ENCODE measurements at regions not wholly inside any gene's neighbourhood (a gene's known extent, or its start where the extent isn't known, plus 50 kb on each side); places are given as distances from the start of the nearest gene placed in this dataset.

DNA sequence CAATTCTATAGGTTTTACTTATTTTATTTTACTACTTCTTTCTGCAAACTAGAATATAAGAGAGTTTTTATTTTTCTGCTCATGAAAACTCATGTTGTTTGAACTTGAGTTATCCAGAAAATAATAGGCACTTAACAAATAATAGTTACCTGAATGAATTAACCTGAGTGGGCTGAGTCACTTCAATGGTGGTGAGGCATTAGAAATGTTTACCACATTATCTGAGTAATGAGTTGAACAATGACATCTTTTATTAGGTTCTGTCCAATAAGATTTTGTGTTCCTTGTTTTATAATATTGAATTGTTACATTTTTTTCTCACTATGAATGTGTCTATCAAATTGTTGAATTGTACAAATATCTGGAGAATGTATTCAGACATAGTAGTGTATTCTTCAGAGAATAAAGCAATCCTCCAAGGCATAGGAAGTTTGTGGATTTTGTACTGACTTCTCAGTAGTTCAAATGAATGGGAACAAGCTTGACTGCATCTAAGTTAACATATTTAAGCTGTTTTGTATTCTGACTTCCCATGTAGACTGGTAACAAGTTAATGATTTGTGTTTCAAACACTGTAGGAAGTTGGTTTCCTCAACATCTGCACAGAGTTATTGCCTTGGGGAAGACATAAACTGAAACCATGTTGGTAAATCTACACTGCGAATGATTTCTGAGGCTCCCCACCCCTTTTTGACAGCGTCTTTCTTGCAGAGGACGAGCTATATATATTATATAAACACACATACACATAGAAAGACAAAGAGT is 1808.9 kb upstream of the TENM3 start:
- WGBS (ENCODE audit: low lambda C conversion rate): 0% methylated on average over 3 of the region's 3 CpGs
- BruUV-seq (replicated peaks): no TSS peak
- H3K27me3 ChIP-seq (ENCODE audit: control insufficient read depth in 1 of 2, insufficient read depth in 2 of 2, low read length in 2 of 2): 0 out of 5 replicates have a peak, but pooled peaks cover 0 to 3% of the 10 kb centered on the region in 2 experiments
- in situ Hi-C loops (cut with HindIII; ENCODE audit: extremely low pct_ligation_motif_present, low pct_unique_long_range_greater_than_20kb) (no loop called here), intact Hi-C loops (cut with micrococcal nuclease; ENCODE audit: unreplicated experiment) (no loop called here)
- ATAC-seq: no peak
- no peak overlapping the region for H3K27ac ChIP-seq (ENCODE audit: extremely low read length, insufficient read depth, low read length)
- H3K9me3 ChIP-seq (ENCODE audit: low read length): no peaks in the 10 kb centered on the region
- POLR2A ChIA-PET: no interaction called here
- TF ChIP-seq, protein P1, sequence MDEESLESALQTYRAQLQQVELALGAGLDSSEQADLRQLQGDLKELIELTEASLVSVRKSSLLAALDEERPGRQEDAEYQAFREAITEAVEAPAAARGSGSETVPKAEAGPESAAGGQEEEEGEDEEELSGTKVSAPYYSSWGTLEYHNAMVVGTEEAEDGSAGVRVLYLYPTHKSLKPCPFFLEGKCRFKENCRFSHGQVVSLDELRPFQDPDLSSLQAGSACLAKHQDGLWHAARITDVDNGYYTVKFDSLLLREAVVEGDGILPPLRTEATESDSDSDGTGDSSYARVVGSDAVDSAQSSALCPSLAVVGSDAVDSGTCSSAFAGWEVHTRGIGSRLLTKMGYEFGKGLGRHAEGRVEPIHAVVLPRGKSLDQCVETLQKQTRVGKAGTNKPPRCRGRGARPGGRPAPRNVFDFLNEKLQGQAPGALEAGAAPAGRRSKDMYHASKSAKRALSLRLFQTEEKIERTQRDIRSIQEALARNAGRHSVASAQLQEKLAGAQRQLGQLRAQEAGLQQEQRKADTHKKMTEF (CRISPR knock-in tag; IDR thresholded peaks at IDR 0.05): no peak
- TF ChIP-seq KAT2B (IDR thresholded peaks at IDR 0.05; ENCODE audit: borderline replicate concordance, low read depth, low read length) (no peak), XBP1 (CRISPR knock-in tag; IDR thresholded peaks at IDR 0.05) (no peak), MED13 (CRISPR knock-in tag; IDR thresholded peaks at IDR 0.05) (no peak), ZNF274 (CRISPR knock-in tag; IDR thresholded peaks at IDR 0.05) (no peak), TP53 (CRISPR knock-in tag; conservative IDR thresholded peaks at IDR 0.05) (no peak), ZNF780A (CRISPR knock-in tag; IDR thresholded peaks at IDR 0.05) (no peak), ZNF121 (CRISPR knock-in tag; IDR thresholded peaks at IDR 0.05) (no peak)
- TF ChIP-seq, protein P2, sequence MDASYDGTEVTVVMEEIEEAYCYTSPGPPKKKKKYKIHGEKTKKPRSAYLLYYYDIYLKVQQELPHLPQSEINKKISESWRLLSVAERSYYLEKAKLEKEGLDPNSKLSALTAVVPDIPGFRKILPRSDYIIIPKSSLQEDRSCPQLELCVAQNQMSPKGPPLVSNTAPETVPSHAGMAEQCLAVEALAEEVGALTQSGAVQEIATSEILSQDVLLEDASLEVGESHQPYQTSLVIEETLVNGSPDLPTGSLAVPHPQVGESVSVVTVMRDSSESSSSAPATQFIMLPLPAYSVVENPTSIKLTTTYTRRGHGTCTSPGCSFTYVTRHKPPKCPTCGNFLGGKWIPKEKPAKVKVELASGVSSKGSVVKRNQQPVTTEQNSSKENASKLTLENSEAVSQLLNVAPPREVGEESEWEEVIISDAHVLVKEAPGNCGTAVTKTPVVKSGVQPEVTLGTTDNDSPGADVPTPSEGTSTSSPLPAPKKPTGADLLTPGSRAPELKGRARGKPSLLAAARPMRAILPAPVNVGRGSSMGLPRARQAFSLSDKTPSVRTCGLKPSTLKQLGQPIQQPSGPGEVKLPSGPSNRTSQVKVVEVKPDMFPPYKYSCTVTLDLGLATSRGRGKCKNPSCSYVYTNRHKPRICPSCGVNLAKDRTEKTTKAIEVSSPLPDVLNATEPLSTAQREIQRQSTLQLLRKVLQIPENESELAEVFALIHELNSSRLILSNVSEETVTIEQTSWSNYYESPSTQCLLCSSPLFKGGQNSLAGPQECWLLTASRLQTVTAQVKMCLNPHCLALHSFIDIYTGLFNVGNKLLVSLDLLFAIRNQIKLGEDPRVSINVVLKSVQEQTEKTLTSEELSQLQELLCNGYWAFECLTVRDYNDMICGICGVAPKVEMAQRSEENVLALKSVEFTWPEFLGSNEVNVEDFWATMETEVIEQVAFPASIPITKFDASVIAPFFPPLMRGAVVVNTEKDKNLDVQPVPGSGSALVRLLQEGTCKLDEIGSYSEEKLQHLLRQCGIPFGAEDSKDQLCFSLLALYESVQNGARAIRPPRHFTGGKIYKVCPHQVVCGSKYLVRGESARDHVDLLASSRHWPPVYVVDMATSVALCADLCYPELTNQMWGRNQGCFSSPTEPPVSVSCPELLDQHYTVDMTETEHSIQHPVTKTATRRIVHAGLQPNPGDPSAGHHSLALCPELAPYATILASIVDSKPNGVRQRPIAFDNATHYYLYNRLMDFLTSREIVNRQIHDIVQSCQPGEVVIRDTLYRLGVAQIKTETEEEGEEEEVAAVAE (CRISPR knock-in tag; IDR thresholded peaks at IDR 0.05; ENCODE audit: borderline replicate concordance): no peak
- TF ChIP-seq, protein P3, sequence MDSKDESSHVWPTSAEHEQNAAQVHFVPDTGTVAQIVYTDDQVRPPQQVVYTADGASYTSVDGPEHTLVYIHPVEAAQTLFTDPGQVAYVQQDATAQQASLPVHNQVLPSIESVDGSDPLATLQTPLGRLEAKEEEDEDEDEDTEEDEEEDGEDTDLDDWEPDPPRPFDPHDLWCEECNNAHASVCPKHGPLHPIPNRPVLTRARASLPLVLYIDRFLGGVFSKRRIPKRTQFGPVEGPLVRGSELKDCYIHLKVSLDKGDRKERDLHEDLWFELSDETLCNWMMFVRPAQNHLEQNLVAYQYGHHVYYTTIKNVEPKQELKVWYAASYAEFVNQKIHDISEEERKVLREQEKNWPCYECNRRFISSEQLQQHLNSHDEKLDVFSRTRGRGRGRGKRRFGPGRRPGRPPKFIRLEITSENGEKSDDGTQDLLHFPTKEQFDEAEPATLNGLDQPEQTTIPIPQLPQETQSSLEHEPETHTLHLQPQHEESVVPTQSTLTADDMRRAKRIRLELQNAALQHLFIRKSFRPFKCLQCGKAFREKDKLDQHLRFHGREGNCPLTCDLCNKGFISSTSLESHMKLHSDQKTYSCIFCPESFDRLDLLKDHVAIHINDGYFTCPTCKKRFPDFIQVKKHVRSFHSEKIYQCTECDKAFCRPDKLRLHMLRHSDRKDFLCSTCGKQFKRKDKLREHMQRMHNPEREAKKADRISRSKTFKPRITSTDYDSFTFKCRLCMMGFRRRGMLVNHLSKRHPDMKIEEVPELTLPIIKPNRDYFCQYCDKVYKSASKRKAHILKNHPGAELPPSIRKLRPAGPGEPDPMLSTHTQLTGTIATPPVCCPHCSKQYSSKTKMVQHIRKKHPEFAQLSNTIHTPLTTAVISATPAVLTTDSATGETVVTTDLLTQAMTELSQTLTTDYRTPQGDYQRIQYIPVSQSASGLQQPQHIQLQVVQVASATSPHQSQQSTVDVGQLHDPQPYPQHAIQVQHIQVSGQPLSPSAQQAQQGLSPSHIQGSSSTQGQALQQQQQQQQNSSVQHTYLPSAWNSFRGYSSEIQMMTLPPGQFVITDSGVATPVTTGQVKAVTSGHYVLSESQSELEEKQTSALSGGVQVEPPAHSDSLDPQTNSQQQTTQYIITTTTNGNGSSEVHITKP (CRISPR knock-in tag; IDR thresholded peaks at IDR 0.05; ENCODE audit: low read depth): no peak
- no peak for DNase-seq (ENCODE audit: low spot score)
- no peaks in the 10 kb centered on the region for H3K79me2 ChIP-seq (ENCODE audit: insufficient read depth, low read length)
- no peaks in the 10 kb centered on the region for H3K4me1 ChIP-seq (ENCODE audit: insufficient read depth, low read length)
- H3K4me3 ChIP-seq (replicated peaks in 1 of 3; ENCODE audit: insufficient read depth in 1 of 3, low read depth in 2 of 3, low read length in 3 of 3): no peak overlapping the region
- CTCF ChIA-PET (ENCODE audit: low intra/inter-chr PET ratio, low total read pairs): no interaction called here
- H4K20me1 ChIP-seq (ENCODE audit: insufficient read depth, low read length): no peaks in the 10 kb centered on the region
- no peak for FAIRE-seq
- no peak overlapping the region for H3K4me2 ChIP-seq (ENCODE audit: low read depth, low read length)
- H3K36me3 ChIP-seq (replicated peaks in 1 of 2; ENCODE audit: control insufficient read depth in 1 of 2, insufficient read depth in 2 of 2, low read length in 2 of 2): no peaks in the 10 kb centered on the region
- no peak overlapping the region for H3K9ac ChIP-seq (ENCODE audit: insufficient read depth, low read depth, low read length)
- no peak overlapping the region for H2AFZ ChIP-seq (ENCODE audit: low read length)

Measured in HepG2 (cell line).